Thoracic aorta (tissue), 2 donors: ENCODE measurements at regions not wholly inside any gene's neighbourhood (a gene's known extent, or its start where the extent isn't known, plus 50 kb on each side); places are given as distances from the start of the nearest gene placed in this dataset.

Experiments used
- ATAC-seq: fragments of 150-250 bp; one replicate; pipeline ENCODE4 v1.8.0; 2017; ENCODE audit warnings: low read depth; ENCODE audit not compliant: insufficient number of reproducible peaks, low FRiP score
- DNase-seq: peaks from one replicate; pipeline ENCODE4 v3.0.0-alpha.2; 2020; ENCODE audit warnings: low spot score
- H3K27ac ChIP-seq, 2 donors: fragments of 200-600 bp; sonication (generic); 1 replicate in 1 of 2; 2 replicates in 1 of 2; pipeline ENCODE4 v1.5.1; 2016; ENCODE audit warnings: mild to moderate bottlenecking in 2 of 2, moderate library complexity in 2 of 2
- H3K27me3 ChIP-seq: fragments of 200-600 bp; sonication (generic); replicated peaks from 2 replicates; pipeline ENCODE4 v1.6.0; 2016; ENCODE audit warnings: mild to moderate bottlenecking; ENCODE audit not compliant: insufficient read depth
- H3K36me3 ChIP-seq: fragments of 200-600 bp; sonication (generic); one replicate; pipeline ENCODE4 v1.5.1; 2016
- H3K4me1 ChIP-seq, 2 donors: fragments of 200-600 bp; sonication (generic); 1 replicate in 1 of 2; 2 replicates in 1 of 2; pipeline versions ENCODE4 v1.5.1 to v1.6.0; 2016; ENCODE audit warnings: low read depth in 2 of 2, mild to moderate bottlenecking in 1 of 2; ENCODE audit not compliant: control insufficient read depth in 1 of 2
- H3K4me3 ChIP-seq: fragments of 200-600 bp; sonication (generic); 2 replicates; pipeline ENCODE4 v1.5.1; 2016; ENCODE audit warnings: mild to moderate bottlenecking
- H3K9me3 ChIP-seq: fragments of 200-600 bp; sonication (generic); 2 replicates; pipeline ENCODE4 v1.5.1; 2016
- TF ChIP-seq, protein P1 (sequence below): fragments of 200-600 bp; sonication (generic); IDR thresholded peaks from one replicate; pipeline ENCODE4 v1.5.1; 2019; ENCODE audit warnings: antibody characterized with exemption

- TF ChIP-seq, protein P1, sequence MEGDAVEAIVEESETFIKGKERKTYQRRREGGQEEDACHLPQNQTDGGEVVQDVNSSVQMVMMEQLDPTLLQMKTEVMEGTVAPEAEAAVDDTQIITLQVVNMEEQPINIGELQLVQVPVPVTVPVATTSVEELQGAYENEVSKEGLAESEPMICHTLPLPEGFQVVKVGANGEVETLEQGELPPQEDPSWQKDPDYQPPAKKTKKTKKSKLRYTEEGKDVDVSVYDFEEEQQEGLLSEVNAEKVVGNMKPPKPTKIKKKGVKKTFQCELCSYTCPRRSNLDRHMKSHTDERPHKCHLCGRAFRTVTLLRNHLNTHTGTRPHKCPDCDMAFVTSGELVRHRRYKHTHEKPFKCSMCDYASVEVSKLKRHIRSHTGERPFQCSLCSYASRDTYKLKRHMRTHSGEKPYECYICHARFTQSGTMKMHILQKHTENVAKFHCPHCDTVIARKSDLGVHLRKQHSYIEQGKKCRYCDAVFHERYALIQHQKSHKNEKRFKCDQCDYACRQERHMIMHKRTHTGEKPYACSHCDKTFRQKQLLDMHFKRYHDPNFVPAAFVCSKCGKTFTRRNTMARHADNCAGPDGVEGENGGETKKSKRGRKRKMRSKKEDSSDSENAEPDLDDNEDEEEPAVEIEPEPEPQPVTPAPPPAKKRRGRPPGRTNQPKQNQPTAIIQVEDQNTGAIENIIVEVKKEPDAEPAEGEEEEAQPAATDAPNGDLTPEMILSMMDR: no peak
- H3K36me3 ChIP-seq: no peaks in the 10 kb centered on the region
- H3K9me3 ChIP-seq: no peaks in the 10 kb centered on the region
- H3K4me3 ChIP-seq: no peak overlapping the region
- no peak overlapping the region for H3K27ac ChIP-seq
- no peak for DNase-seq
- ATAC-seq: no peak
- H3K4me1 ChIP-seq: no peaks in the 10 kb centered on the region
- H3K27me3 ChIP-seq: no peaks in the 10 kb centered on the region
Observed at GRCh38 chr13:56352901-56353300, 787.8 kb upstream of the PRR20A start.

DNA sequence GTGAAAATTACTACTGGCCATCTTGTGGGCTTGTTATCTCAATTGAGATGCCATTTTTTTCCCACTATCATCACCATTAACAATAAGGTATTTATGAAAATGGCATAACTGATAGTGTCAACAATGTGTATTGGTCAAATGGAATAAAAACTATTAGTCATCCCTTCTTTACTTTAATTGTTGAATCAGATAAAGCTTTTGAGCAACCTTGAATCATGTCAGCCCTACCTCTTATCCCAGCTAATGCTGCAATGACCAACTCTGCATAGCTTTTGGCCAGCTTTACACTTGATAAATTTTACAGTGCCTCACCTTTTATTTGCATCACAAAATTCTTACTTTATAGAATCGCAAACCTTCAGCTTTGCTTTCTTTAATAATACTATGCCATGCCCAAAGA is 784.0 kb upstream of the PRR20A start:
- TF ChIP-seq, protein P1: no peak
- no peak overlapping the region for H3K4me3 ChIP-seq
- DNase-seq: no peak
- no peak for ATAC-seq
- H3K36me3 ChIP-seq: no peaks in the 10 kb centered on the region
- H3K9me3 ChIP-seq: no peaks in the 10 kb centered on the region
- no peaks in the 10 kb centered on the region for H3K4me1 ChIP-seq
- H3K27ac ChIP-seq: no peak overlapping the region
- H3K27me3 ChIP-seq: no peaks in the 10 kb centered on the region

- TF ChIP-seq, protein P1: no peak
- DNase-seq: no peak
- no peaks in the 10 kb centered on the region for H3K36me3 ChIP-seq
- no peak overlapping the region for H3K27ac ChIP-seq
- no peaks in the 10 kb centered on the region for H3K9me3 ChIP-seq
- H3K27me3 ChIP-seq: no peaks in the 10 kb centered on the region
- H3K4me1 ChIP-seq: no peaks in the 10 kb centered on the region
- H3K4me3 ChIP-seq: no peak overlapping the region
- no peak for ATAC-seq
Observed at GRCh38 chr13:56378566-56378965, 762.2 kb upstream of the PRR20A start.

- ATAC-seq (no peak), DNase-seq (no peak)
- no peaks in the 10 kb centered on the region for H3K9me3 ChIP-seq
- H3K36me3 ChIP-seq: no peaks in the 10 kb centered on the region
- TF ChIP-seq, protein P1: no peak
- no peaks in the 10 kb centered on the region for H3K27me3 ChIP-seq
- H3K4me1 ChIP-seq: no peaks in the 10 kb centered on the region
- H3K4me3 ChIP-seq: no peak overlapping the region
- no peak overlapping the region for H3K27ac ChIP-seq
Observed at GRCh38 chr13:56393549-56393948, 747.2 kb upstream of the PRR20A start.

- no peaks in the 10 kb centered on the region for H3K27me3 ChIP-seq
- no peak for DNase-seq
- TF ChIP-seq, protein P1: no peak
- no peaks in the 10 kb centered on the region for H3K36me3 ChIP-seq
- no peaks in the 10 kb centered on the region for H3K9me3 ChIP-seq
- no peak overlapping the region for H3K4me3 ChIP-seq
- H3K4me1 ChIP-seq: no peaks in the 10 kb centered on the region
- no peak for ATAC-seq
- H3K27ac ChIP-seq: no peak overlapping the region
Observed at GRCh38 chr13:56396318-56396717, 744.4 kb upstream of the PRR20A start.
